Stimulated activated naive CD8-positive, alpha-beta T cell treated with anti-CD3 and anti-CD28 coated beads, Interleukin-15, amount 100 ng/mL, for 72 hours (primary cell): ENCODE measurements at regions not wholly inside any gene's neighbourhood (a gene's known extent, or its start where the extent isn't known, plus 50 kb on each side); places are given as distances from the start of the nearest gene placed in this dataset.

Experiments
- ATAC-seq: fragments of 150-1000 bp; cut with Tn5 transposase; 2 replicates; pipeline ENCODE4 v1.10.0; 2021; ENCODE audit warnings: mild to moderate bottlenecking, moderate library complexity
- DNase-seq, 2 donors: peaks; one replicate each; pipeline ENCODE4 v3.0.0; 2021 to 2022
- H3K27ac Mint-ChIP-seq, 2 donors: one replicate each; pipeline ENCODE4 v1.8.0; 2022; ENCODE audit warnings: mild to moderate bottlenecking in 2 of 2, mixed read lengths in 2 of 2, moderate library complexity in 2 of 2
- H3K27me3 Mint-ChIP-seq: one replicate; pipeline ENCODE4 v1.8.0; 2022; ENCODE audit warnings: mixed read lengths
- H3K4me1 Mint-ChIP-seq: one replicate; pipeline ENCODE4 v1.8.0; 2022; ENCODE audit warnings: mild to moderate bottlenecking, mixed read lengths
- H3K4me3 Mint-ChIP-seq, 2 donors: one replicate each; pipeline ENCODE4 v1.8.0; 2022; ENCODE audit warnings: mild to moderate bottlenecking in 2 of 2, mixed read lengths in 2 of 2, moderate library complexity in 1 of 2
- H3K9me3 Mint-ChIP-seq, 2 donors: one replicate each; pipeline ENCODE4 v1.8.0; 2022; ENCODE audit warnings: mixed read lengths in 2 of 2

DNA sequence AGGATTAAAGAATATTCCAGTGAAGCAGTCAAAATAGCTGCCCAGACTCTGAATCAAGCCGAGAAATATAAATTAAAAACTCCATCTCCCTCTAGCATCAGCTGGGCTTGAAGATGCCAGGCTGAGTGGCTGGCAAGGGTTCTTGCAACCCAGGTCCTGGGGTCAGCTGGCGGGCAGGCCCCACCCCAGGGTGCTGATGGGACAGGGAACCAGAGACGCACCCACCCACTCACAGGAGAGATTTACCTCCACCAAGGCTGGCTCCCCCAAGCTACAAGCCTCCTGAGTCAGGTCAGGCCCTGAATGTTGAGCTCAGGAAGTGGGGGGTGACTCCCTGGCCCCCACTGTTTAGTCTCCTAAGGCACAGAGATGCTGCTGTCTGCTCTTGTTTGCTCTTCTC, 83.9 kb upstream of the HSPA9 start:
- H3K27me3 Mint-ChIP-seq: peaks cover 96% of the 10 kb centered on the region
- no peaks in the 10 kb centered on the region for H3K9me3 Mint-ChIP-seq
- ATAC-seq: no peak
- no peak overlapping the region for H3K27ac Mint-ChIP-seq
- DNase-seq: no peak
- H3K4me3 Mint-ChIP-seq: no peak overlapping the region
- peaks cover 50% of the 10 kb centered on the region for H3K4me1 Mint-ChIP-seq

DNA sequence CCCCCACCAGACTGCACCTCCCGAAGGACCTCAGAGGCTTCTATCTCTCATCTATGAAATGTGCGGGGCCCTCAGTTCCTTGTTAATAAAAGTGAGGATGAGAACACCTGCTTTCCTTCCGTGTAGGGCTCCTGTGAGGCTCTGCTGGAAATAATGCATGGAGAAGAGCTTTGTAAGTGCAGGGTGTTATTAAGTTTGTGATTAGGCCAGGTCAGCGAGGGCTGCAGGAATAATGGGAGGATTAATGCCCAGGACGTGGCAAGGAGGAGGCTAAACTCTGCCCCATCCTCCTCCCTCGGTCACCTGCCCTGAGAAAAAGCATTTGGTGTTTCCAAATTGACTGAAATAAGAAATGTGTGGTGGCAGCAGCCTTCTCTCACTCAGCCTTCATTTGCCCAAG, 83.5 kb upstream of the HSPA9 start:
- Mint-ChIP-seq H3K27me3 (peaks cover 96% of the 10 kb centered on the region), H3K4me1 (peaks cover 52% of the 10 kb centered on the region), H3K4me3 (no peak overlapping the region), H3K27ac (no peak overlapping the region), H3K9me3 (no peaks in the 10 kb centered on the region)
- DNase-seq: no peak
- ATAC-seq: no peak

DNA sequence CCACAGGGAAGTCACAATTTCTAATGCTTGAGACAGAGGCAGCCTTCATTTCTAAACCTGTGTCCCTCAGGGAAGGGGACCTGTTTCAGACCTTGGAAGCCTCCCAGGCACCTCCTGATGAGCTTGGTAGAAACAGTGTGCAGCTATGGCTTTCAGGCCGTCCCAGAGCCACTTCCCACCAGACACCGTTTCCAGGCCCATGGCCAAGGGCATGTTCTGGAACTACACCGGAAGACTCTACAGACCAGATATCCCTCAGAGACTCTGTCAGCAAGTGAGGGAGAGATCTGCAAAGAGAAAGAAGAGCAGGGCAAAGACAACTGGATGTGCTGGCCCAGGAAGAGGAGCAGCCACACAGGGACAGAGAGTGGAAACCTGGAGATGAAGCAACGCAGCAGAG, 82.2 kb upstream of the HSPA9 start:
- no peak for ATAC-seq
- Mint-ChIP-seq H3K9me3 (no peaks in the 10 kb centered on the region), H3K4me3 (no peak overlapping the region), H3K27me3 (peaks cover 96% of the 10 kb centered on the region), H3K27ac (no peak overlapping the region), H3K4me1 (peaks cover 46% of the 10 kb centered on the region)
- DNase-seq: no peak

GRCh38 chr5:138656916-138657315, 81.7 kb upstream of the HSPA9 start:
- Mint-ChIP-seq H3K27me3 (peaks cover 96% of the 10 kb centered on the region), H3K27ac (no peak overlapping the region), H3K4me3 (no peak overlapping the region), H3K9me3 (no peaks in the 10 kb centered on the region), H3K4me1 (peaks cover 43% of the 10 kb centered on the region)
- no peak for DNase-seq
- ATAC-seq: no peak

DNA sequence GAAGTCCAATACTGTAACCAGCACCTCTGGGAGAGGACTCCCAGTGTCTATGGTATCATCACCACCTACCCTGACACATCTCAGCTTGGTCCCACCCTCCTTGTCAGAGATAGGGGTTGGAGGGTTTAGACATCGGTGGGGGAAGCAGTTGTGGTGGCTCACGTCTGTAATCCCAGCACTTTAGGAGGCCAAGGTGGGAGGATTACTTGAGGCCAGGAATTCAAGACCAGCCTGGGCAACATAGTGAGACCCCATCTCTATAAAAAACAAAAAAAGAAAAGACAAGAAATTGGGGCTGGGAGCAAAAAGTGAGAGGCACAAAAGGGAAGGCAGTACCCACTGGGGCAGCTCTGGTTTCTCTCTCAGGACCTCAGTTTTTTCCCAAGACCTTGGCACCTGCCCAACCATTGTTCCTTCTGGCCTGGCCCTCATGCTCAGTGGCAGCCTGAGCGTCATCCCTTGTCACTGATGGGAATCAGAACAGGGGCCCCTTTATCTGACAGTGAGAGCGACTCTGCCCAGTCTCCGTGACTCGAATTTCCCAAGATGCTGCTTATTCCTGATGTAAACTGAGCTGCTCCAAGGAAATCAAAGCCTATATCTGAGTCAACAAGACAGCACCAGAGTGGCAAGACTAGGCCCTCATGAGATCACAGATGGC, 80.5 kb upstream of the HSPA9 start:
- DNase-seq (no peak), ATAC-seq (no peak)
- Mint-ChIP-seq H3K9me3 (no peaks in the 10 kb centered on the region), H3K27me3 (peaks cover 96% of the 10 kb centered on the region), H3K4me1 (peaks cover 35% of the 10 kb centered on the region), H3K27ac (no peak overlapping the region), H3K4me3 (no peak overlapping the region)

DNA sequence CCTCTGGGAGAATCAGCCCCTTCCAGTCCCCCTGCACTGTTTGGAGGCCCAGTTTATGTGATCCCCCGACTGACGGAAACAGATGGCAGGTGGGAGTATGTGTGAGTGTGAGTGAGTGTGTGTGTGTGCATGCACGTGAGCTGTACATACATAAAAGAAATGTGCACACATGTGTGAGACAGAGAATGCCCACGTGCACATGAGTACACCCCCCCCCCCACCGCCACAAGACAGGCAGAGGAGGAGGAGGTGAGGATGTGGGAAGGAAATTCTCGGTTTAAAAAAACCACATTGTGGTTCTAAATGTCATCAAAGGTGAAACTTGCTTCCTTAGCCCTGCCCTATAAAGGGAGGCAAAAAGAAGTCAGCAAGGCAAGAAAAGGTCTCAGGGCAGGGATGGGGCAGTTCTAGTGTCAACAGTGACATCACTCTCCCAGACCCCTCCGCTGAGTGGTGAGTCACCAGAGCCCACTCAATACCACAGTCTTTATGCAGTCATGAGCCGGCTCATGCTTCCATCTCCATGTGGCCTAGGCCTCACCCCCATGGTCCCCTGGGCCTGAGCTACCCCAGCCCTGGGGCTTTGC, 79.2 kb upstream of the HSPA9 start:
- peaks cover 96% of the 10 kb centered on the region for H3K27me3 Mint-ChIP-seq
- ATAC-seq: peak; percentile 98
- H3K27ac Mint-ChIP-seq: peak overlapping the region; percentile 64 to 74

DNA sequence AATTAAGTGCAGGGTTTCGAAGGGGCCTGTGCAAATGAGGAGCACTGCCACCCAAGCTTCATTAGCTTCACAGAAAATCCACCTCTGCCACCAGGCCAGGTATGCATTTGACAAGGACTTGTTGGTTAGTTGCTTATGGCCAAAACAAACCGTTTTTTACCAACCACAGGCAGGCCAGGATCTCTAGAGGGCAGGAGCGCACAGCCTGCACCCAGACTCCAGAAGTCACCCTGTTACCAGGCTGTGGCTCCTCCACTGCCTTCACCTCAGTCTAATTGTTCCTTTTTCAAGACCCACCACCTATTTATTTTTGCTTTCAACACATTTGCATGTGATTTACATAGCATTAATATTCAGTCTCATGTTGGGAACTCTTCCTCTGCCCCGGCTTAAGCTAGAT, 78.3 kb upstream of the HSPA9 start:
- DNase-seq (no peak), ATAC-seq (no peak)
- Mint-ChIP-seq H3K4me1 (peaks cover 35% of the 10 kb centered on the region), H3K27ac (no peak overlapping the region), H3K4me3 (no peak overlapping the region), H3K27me3 (peaks cover 96% of the 10 kb centered on the region), H3K9me3 (no peaks in the 10 kb centered on the region)

More for the DNA sequence above, 79.2 kb upstream of the HSPA9 start:
- no peaks in the 10 kb centered on the region for H3K9me3 Mint-ChIP-seq
- DNase-seq: peak; percentile 70 to 86
- H3K4me3 Mint-ChIP-seq: peak overlapping the region; percentile 43 to 48
- H3K4me1 Mint-ChIP-seq: peaks cover 35% of the 10 kb centered on the region

DNA sequence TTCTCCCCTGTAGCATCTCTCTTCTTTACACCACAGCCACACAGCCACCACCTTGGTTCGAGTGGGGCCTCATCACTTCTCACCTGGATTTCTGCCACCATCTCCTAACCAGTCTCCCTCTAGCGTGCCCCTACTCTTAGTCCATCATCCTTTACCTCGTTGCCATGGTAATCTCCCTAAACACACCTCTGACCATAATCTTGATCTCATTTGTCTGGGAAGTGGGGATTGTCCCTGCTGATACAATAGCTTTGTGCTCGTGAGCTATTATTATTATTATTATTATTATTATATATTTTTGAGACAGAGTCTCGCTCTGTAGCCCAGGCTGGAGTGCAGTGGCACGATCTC, 76.5 kb upstream of the HSPA9 start:
- Mint-ChIP-seq H3K27me3 (peaks cover 99% of the 10 kb centered on the region), H3K4me3 (no peak overlapping the region), H3K4me1 (peaks cover 35% of the 10 kb centered on the region), H3K27ac (no peak overlapping the region), H3K9me3 (no peaks in the 10 kb centered on the region)
- DNase-seq (no peak), ATAC-seq (no peak)

GRCh38 chr5:138651058-138651766, 76.0 kb upstream of the HSPA9 start:
- peaks cover 32% of the 10 kb centered on the region for H3K4me1 Mint-ChIP-seq
- no peaks in the 10 kb centered on the region for H3K9me3 Mint-ChIP-seq
- H3K27me3 Mint-ChIP-seq: peaks cover 99% of the 10 kb centered on the region
- no peak for DNase-seq
- no peak overlapping the region for H3K27ac Mint-ChIP-seq
- no peak overlapping the region for H3K4me3 Mint-ChIP-seq
- no peak for ATAC-seq

DNA sequence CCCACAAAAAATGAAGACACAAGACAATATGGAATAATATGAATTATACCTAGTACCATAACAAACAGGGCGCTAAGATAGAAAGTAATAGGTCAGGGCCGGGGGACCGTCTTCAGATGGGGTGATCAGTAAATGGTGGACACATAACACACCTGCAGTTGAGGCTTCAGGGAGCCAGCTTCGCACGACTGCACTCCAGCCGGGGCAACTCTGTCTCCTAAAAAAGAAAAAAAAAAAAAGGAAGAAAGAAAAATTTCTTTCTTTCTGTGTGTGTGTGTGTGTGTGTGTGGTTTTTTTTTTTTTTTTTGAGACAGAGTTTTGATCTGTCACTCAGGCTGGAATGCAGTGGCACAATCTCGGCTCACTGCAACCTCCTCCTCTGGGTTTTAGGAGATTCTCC, 75.0 kb upstream of the HSPA9 start:
- Mint-ChIP-seq H3K9me3 (no peaks in the 10 kb centered on the region), H3K4me3 (no peak overlapping the region), H3K4me1 (peaks cover 22% of the 10 kb centered on the region), H3K27ac (no peak overlapping the region), H3K27me3 (peaks cover 97% of the 10 kb centered on the region)
- DNase-seq (no peak), ATAC-seq (no peak)

DNA sequence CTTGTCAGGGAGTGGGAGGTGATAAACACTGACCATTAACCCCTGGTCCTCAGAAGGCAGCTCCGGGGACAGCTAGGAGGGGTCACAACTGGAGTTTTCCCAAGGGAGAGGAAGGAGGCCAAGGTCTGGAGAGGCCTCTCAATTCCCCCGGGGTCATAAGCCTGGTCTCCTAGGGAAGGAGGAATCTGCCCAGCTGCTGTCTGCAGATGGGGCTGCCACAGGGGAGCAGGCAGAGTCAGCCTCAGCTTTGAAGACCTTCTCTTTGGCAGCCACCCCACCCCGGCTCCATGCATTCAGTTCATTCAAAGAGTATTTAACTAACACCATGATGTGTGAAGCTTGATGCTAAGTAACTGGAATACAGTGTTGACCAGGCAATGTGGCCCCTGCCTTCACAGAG, 74.6 kb upstream of the HSPA9 start:
- ATAC-seq: no peak
- peaks cover 18% of the 10 kb centered on the region for H3K4me1 Mint-ChIP-seq
- H3K4me3 Mint-ChIP-seq: no peak overlapping the region

GRCh38 chr5:138649316-138649720, 74.1 kb upstream of the HSPA9 start:
- peaks cover 97% of the 10 kb centered on the region for H3K27me3 Mint-ChIP-seq
- H3K4me1 Mint-ChIP-seq: peaks cover 13% of the 10 kb centered on the region
- no peak for ATAC-seq
- no peak overlapping the region for H3K4me3 Mint-ChIP-seq
- H3K27ac Mint-ChIP-seq: no peak overlapping the region
- no peaks in the 10 kb centered on the region for H3K9me3 Mint-ChIP-seq
- DNase-seq: no peak

More for the DNA sequence above, 74.6 kb upstream of the HSPA9 start:
- DNase-seq: no peak
- H3K27me3 Mint-ChIP-seq: peaks cover 96% of the 10 kb centered on the region
- H3K9me3 Mint-ChIP-seq: no peaks in the 10 kb centered on the region
- H3K27ac Mint-ChIP-seq: no peak overlapping the region

DNA sequence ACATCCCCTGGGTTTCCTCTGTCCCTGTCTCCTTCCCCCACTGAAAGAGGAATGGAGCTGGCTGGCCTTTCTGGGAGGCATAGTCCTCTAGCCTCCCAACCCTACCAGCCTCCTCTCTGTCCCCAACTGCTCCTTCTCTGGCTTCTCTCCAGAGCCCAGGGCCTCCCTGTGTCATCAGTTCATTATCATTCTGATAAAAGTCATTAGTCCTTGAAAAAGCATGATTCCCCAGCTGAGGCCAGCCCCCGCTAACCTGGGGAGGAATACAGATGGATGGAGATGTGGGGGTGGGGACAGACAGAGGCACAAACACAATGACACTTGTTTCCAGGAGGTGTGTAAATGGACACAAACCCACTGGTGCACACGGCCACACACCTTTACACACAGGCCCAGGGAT, 73.6 kb upstream of the HSPA9 start:
- Mint-ChIP-seq H3K4me3 (no peak overlapping the region), H3K27ac (no peak overlapping the region), H3K9me3 (no peaks in the 10 kb centered on the region), H3K4me1 (peaks cover 9% of the 10 kb centered on the region), H3K27me3 (peaks cover 97% of the 10 kb centered on the region)
- ATAC-seq: no peak
- DNase-seq: no peak

- Mint-ChIP-seq H3K27me3 (peaks cover 97% of the 10 kb centered on the region), H3K4me1 (no peaks in the 10 kb centered on the region), H3K4me3 (no peak overlapping the region), H3K9me3 (no peaks in the 10 kb centered on the region), H3K27ac (no peak overlapping the region)
- DNase-seq (no peak), ATAC-seq (no peak)
These were observed 72.7 kb upstream of the HSPA9 start for GRCh38 chr5:138647794-138648410.

- no peak overlapping the region for H3K27ac Mint-ChIP-seq
- ATAC-seq: no peak
- no peaks in the 10 kb centered on the region for H3K4me1 Mint-ChIP-seq
- H3K27me3 Mint-ChIP-seq: peaks cover 97% of the 10 kb centered on the region
- H3K4me3 Mint-ChIP-seq: no peak overlapping the region
- no peaks in the 10 kb centered on the region for H3K9me3 Mint-ChIP-seq
- DNase-seq: no peak
These were observed 72.1 kb upstream of the HSPA9 start for GRCh38 chr5:138647261-138647788.

DNA sequence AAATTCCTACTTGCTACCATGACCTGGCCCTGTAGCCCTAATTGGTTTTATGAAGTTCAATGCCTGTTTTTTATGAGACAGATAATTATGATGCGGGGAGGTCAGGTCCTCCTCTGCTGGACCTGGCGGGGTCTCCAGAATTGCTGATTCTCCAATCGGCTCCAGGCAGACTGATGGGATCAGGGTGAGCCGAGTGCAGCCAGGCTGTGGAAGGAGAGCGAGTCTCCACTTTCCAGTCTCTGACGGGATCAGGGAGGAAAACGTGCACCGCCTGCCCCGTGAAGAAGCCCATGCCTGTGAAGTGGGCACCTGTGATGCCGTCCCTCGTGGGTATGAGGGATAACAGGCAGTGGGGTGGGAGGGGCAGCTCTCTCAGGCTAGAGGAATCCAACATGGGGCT, 71.5 kb upstream of the HSPA9 start:
- DNase-seq (no peak), ATAC-seq (no peak)
- H3K27ac Mint-ChIP-seq: no peak overlapping the region
- no peaks in the 10 kb centered on the region for H3K9me3 Mint-ChIP-seq
- peaks cover 4% of the 10 kb centered on the region for H3K4me1 Mint-ChIP-seq
- H3K27me3 Mint-ChIP-seq: peaks cover 97% of the 10 kb centered on the region
- H3K4me3 Mint-ChIP-seq: no peak overlapping the region
